ENCODE measurements at regions not wholly inside any gene's neighbourhood (a gene's known extent, or its start where the extent isn't known, plus 50 kb on each side); places are given as distances from the start of the nearest gene placed in this dataset.

GRCh38 chr11:8858808-8859207 is 52.2 kb upstream of the AKIP1 start:
- Histone ChIP-seq H3K27ac (ENCODE audit: low read depth in 1 of 3, low read length in 2 of 3) (no peak overlapping the region), H3K36me3 (ENCODE audit: control insufficient read depth in 3 of 3, insufficient read depth in 2 of 3, low read depth in 1 of 3, low read length in 3 of 3) (no peaks in the 10 kb centered on the region), H3K4me1 (ENCODE audit: control insufficient read depth in 3 of 3, insufficient read depth in 2 of 3, low read depth in 1 of 3, low read length in 2 of 3) (peaks cover 0 to 4% (median 0%) of the 10 kb centered on the region in 3 donors), H3K27me3 (ENCODE audit: control insufficient read depth in 3 of 3, insufficient read depth in 3 of 3, low read length in 3 of 3) (no peaks in the 10 kb centered on the region), H3K9me3 (ENCODE audit: control insufficient read depth in 2 of 2, insufficient read depth in 1 of 2, low read depth in 1 of 2, low read length in 1 of 2) (no peaks in the 10 kb centered on the region), H3K4me3 (ENCODE audit: low read depth in 1 of 3, low read length in 3 of 3) (no peak overlapping the region)
- 85 to 95% (median 87%) methylated on average over 2 of the region's 2 CpGs for WGBS, 3 donors
- FAIRE-seq (no peak), DNase-seq (no peak)
